Osteoblast (primary cell): ENCODE measurements at regions not wholly inside any gene's neighbourhood (a gene's known extent, or its start where the extent isn't known, plus 50 kb on each side); places are given as distances from the start of the nearest gene placed in this dataset.

Experiments used
- DNase-seq: peaks from one replicate; pipeline ENCODE4 v3.0.0; 2011; ENCODE audit warnings: low spot score, mixed read lengths; ENCODE audit not compliant: insufficient read length; ENCODE audit errors: missing footprints
- H2AFZ ChIP-seq: 2 replicates; pipeline ENCODE4 v1.6.0; 2011; ENCODE audit warnings: mild to moderate bottlenecking, low read length
- H3K27ac ChIP-seq: 2 replicates; pipeline ENCODE4 v1.5.1; 2011; ENCODE audit warnings: mild to moderate bottlenecking, low read depth, low read length, moderate library complexity
- H3K27me3 ChIP-seq: 2 replicates; pipeline ENCODE4 v1.6.0; 2012; ENCODE audit warnings: mild to moderate bottlenecking, control low read depth, inconsistent platforms, low read length, moderate library complexity; ENCODE audit not compliant: insufficient read depth
- H3K36me3 ChIP-seq: 2 replicates; pipeline ENCODE4 v1.5.1; 2011; ENCODE audit warnings: mild to moderate bottlenecking, low read length, control low read depth, moderate library complexity; ENCODE audit not compliant: insufficient read depth
- H3K4me1 ChIP-seq: 2 replicates; pipeline ENCODE4 v1.5.1; 2011; ENCODE audit warnings: mild to moderate bottlenecking, low read length, control low read depth, moderate library complexity; ENCODE audit not compliant: insufficient read depth
- H3K4me2 ChIP-seq: 2 replicates; pipeline ENCODE4 v1.6.0; 2011; ENCODE audit warnings: mild to moderate bottlenecking, low read length; ENCODE audit not compliant: insufficient read depth
- H3K4me3 ChIP-seq: fragments of 200-600 bp; sonication (generic); 3 replicates; pipeline ENCODE4 v1.5.1; 2012; ENCODE audit warnings: mild to moderate bottlenecking, low read length, inconsistent platforms; ENCODE audit not compliant: insufficient read depth
- H3K79me2 ChIP-seq: 2 replicates; pipeline ENCODE4 v1.6.0; 2012; ENCODE audit warnings: mild to moderate bottlenecking, low read length, control low read depth, inconsistent platforms; ENCODE audit not compliant: insufficient read depth
- H3K9me3 ChIP-seq: 2 replicates; pipeline ENCODE4 v1.5.1; 2011; ENCODE audit warnings: low read depth, low read length, control low read depth
- H4K20me1 ChIP-seq: 2 replicates; pipeline ENCODE4 v1.6.0; 2012; ENCODE audit warnings: mild to moderate bottlenecking, low read length, control low read depth; ENCODE audit not compliant: insufficient read depth
- TF ChIP-seq, protein P1 (sequence below): IDR thresholded peaks from 2 replicates; pipeline ENCODE4 v1.5.1; 2011; ENCODE audit warnings: mild to moderate bottlenecking, low read depth, low read length, moderate library complexity; ENCODE audit errors: extremely low read depth

DNA sequence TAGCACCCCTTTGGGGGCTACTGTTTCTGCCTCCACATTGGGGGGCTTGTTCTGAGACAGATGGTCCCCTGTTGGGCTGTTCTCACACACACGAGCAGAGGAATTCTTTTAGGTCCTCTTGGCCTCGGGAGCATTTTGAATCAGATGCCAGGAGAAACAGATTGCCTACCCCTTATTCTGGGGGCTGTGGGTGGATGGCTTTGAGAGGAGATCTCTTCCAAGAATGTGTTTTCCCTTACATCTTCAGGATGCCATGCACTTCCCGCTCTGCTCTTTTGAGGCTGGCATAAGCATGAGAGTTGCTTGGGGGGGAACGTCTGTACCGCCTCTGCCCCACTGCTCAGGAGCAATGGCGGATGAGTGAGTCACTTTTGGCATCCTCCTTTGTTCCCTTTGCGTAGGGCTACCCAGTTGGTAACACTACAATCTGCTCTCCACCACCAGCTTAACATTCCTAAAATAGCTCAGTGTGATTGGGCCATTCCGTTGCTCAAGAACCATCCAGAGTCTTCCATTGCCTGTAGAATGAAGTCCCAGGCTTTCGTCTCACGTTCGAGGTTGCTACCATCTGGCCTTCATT, 154.4 kb downstream of the RPLP1 start:
- H3K9me3 ChIP-seq, result no peaks in the 10 kb centered on the region
- no peak overlapping the region for H2AFZ ChIP-seq
- H3K4me1 ChIP-seq, result no peaks in the 10 kb centered on the region
- no peak overlapping the region for H3K4me3 ChIP-seq
- H3K27ac ChIP-seq, result no peak overlapping the region
- DNase-seq, result no peak
- TF ChIP-seq, protein P1, sequence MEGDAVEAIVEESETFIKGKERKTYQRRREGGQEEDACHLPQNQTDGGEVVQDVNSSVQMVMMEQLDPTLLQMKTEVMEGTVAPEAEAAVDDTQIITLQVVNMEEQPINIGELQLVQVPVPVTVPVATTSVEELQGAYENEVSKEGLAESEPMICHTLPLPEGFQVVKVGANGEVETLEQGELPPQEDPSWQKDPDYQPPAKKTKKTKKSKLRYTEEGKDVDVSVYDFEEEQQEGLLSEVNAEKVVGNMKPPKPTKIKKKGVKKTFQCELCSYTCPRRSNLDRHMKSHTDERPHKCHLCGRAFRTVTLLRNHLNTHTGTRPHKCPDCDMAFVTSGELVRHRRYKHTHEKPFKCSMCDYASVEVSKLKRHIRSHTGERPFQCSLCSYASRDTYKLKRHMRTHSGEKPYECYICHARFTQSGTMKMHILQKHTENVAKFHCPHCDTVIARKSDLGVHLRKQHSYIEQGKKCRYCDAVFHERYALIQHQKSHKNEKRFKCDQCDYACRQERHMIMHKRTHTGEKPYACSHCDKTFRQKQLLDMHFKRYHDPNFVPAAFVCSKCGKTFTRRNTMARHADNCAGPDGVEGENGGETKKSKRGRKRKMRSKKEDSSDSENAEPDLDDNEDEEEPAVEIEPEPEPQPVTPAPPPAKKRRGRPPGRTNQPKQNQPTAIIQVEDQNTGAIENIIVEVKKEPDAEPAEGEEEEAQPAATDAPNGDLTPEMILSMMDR, result no peak
- H4K20me1 ChIP-seq, result no peaks in the 10 kb centered on the region
- peaks cover 53% of the 10 kb centered on the region for H3K27me3 ChIP-seq
- no peaks in the 10 kb centered on the region for H3K79me2 ChIP-seq
- no peaks in the 10 kb centered on the region for H3K36me3 ChIP-seq
- H3K4me2 ChIP-seq, result no peak overlapping the region

DNA sequence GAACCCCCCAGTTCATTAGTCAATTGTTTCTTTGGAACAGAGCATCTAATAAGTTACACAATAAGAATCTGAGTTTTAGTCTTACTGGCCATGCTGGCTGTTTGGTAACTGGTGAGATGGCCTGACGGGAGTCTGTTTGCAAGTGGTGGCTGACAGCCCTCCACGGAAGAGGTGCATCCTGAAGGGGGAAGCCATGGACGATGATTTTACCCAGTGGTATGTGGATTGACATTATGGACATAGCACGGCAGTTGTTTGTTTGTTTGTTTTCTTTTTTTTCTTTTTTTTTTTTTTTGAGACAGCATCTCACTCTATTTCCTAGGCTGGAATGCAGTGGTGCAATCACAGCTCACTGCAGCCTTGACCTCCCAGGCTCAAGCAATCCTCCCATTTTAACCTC, 156.0 kb downstream of the RPLP1 start:
- TF ChIP-seq, protein P1, result no peak
- no peak overlapping the region for H2AFZ ChIP-seq
- no peaks in the 10 kb centered on the region for H3K36me3 ChIP-seq
- no peaks in the 10 kb centered on the region for H3K4me1 ChIP-seq
- peaks cover 53% of the 10 kb centered on the region for H3K27me3 ChIP-seq
- no peak overlapping the region for H3K4me3 ChIP-seq
- H4K20me1 ChIP-seq, result no peaks in the 10 kb centered on the region
- no peaks in the 10 kb centered on the region for H3K9me3 ChIP-seq
- H3K27ac ChIP-seq, result no peak overlapping the region
- no peaks in the 10 kb centered on the region for H3K79me2 ChIP-seq
- no peak overlapping the region for H3K4me2 ChIP-seq
- no peak for DNase-seq

DNA sequence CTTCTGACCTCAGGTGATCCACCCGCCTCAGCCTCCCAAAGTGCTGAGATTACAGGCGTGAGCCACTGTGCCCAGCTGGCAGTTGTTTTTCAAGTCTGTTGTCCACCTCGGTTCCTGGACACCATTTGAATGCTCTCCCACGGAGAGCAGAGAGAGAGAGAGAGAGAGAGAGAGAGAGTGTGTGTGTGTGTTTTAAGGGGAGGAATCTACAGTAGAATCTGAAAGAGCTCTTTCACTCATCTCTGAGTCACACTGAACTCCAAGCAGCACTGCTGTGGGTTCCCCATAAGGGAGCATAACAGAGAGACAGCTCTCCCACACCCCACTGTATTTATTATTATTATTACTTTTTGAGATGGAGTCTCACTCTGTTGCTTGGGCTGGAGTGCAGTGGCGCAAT, 156.6 kb downstream of the RPLP1 start:
- no peaks in the 10 kb centered on the region for H3K36me3 ChIP-seq
- H3K27me3 ChIP-seq, result peaks cover 53% of the 10 kb centered on the region
- no peak overlapping the region for H3K4me2 ChIP-seq
- H2AFZ ChIP-seq, result no peak overlapping the region
- H3K9me3 ChIP-seq, result no peaks in the 10 kb centered on the region
- H3K4me1 ChIP-seq, result no peaks in the 10 kb centered on the region
- H3K79me2 ChIP-seq, result no peaks in the 10 kb centered on the region
- no peak overlapping the region for H3K27ac ChIP-seq
- H3K4me3 ChIP-seq, result no peak overlapping the region
- TF ChIP-seq, protein P1, result no peak
- no peaks in the 10 kb centered on the region for H4K20me1 ChIP-seq
- DNase-seq, result no peak

DNA sequence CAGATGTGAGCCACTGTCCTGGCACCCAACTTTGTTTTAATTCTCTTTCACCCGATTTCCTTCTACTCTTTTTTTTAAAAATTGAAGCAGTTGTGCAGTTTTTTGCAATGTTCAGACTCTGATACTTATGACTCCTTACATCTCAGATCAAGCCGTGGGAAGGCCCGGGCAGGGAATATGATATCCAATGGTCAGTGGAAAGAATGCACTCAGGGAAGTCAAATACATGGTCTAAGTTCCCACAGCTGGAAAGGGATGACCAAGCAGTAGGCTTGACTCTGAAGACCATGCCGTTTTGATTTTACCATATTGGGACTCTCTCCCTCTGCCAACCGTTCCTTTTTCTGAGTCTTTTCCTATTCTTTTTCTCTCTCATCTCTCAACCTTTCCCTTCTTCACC, 157.2 kb downstream of the RPLP1 start:
- TF ChIP-seq, protein P1, result no peak

More for the DNA sequence above, 157.2 kb downstream of the RPLP1 start:
- Histone ChIP-seq H3K27me3 (peaks cover 55% of the 10 kb centered on the region), H3K36me3 (no peaks in the 10 kb centered on the region), H2AFZ (no peak overlapping the region), H3K4me2 (no peak overlapping the region), H4K20me1 (no peaks in the 10 kb centered on the region), H3K4me3 (no peak overlapping the region), H3K79me2 (no peaks in the 10 kb centered on the region), H3K27ac (no peak overlapping the region), H3K4me1 (no peaks in the 10 kb centered on the region), H3K9me3 (no peaks in the 10 kb centered on the region)
- no peak for DNase-seq
